HL-60 (cell line): ENCODE measurements at regions not wholly inside any gene's neighbourhood (a gene's known extent, or its start where the extent isn't known, plus 50 kb on each side); places are given as distances from the start of the nearest gene placed in this dataset.

Experiments
- CTCF ChIP-seq: IDR thresholded peaks from one replicate; pipeline ENCODE4 v1.5.1; 2011; ENCODE audit warnings: low read length, control low read depth, inconsistent platforms; ENCODE audit not compliant: insufficient read depth
- GABPA ChIP-seq: IDR thresholded peaks from 2 replicates; pipeline ENCODE4 v1.6.1; 2012; ENCODE audit warnings: low read depth
- POLR2AphosphoS5 ChIP-seq: IDR thresholded peaks from 2 replicates; pipeline ENCODE4 v1.6.1; 2012; ENCODE audit warnings: low read depth
- REST ChIP-seq: IDR thresholded peaks from 2 replicates; pipeline ENCODE4 v1.6.1; 2012; ENCODE audit warnings: low read depth; ENCODE audit not compliant: insufficient replicate concordance

GRCh38 chr10:42962902-42963231 is 114.0 kb upstream of the RET start:
- no peak for TF ChIP-seq CTCF
- no peak for TF ChIP-seq POLR2AphosphoS5
- TF ChIP-seq REST = no peak
- TF ChIP-seq GABPA = no peak
